ENCODE measurements at regions not wholly inside any gene's neighbourhood (a gene's known extent, or its start where the extent isn't known, plus 50 kb on each side); places are given as distances from the start of the nearest gene placed in this dataset.
"Not testable (repeated sequence)": the region's sequence is repeated elsewhere in the genome, so short reads cannot be mapped to it uniquely, and the experiment has no call there.

DNA sequence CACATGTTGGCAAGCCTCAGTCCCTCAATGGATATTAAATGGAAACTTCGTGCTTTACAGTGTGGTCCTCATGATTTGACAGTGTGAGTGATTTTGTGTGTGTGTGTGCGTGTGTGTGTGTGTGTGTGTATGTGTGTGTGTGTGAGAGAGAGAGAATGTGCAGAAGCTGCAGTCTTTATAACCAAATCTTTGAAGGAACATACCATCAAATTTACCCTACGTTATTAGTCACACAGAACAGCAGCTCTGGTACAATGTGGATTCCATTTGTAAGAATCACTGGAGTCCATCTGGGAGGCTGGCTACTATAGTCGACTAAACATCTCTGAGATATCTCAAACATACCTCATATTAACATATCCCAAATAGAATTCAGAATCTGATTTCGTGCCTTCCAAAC, 928.0 kb upstream of the POT1 start:
- FAIRE-seq (no peak), DNase-seq (ENCODE audit: insufficient read length, low spot score) (no peak)

DNA sequence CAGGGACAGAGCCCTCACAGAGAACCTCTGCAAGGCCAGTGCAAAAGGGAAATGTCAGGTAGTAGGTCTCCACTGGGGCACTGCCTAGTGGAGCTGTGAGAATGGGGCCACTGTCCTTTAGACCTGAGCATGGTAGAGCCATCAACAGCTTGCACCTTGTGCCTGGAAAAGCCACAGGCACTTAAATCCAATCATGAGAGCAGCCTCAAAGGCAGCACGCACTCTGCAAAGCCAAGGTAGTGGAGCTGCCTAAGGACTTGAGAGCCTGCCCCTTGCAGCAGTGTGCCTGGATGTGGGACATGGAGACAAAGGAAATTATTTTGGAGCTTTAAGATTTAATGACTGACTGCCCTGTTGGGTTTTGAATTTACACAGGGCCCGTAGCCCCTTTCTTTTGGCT, 918.5 kb upstream of the POT1 start:
- DNase-seq (ENCODE audit: insufficient read length, low spot score) (no peak), FAIRE-seq (no peak)

GRCh38 chr7:125847692-125848091, 918.1 kb upstream of the POT1 start:
- no peak for FAIRE-seq
- no peak for DNase-seq (ENCODE audit: insufficient read length, low spot score)

DNA sequence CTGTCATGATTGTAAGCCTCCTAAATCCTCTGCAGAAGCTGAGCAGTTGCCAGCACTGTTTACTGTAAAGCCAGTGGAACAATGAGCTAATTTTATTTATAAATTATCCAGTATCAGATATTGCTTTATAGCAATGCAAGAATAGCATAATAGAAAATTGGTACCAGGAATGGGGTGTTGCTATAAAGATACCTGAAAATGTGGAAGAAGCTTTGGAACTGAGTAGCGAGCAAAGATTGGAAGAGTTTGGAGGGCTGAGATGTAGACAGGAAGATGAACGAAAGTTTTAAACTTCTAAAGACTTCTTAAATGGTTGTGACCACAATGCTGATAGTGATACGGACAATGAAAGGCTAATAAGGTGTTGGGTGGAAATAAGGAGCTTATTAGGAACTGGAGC, 917.4 kb upstream of the POT1 start:
- FAIRE-seq (no peak), DNase-seq (ENCODE audit: insufficient read length, low spot score) (no peak)

DNA sequence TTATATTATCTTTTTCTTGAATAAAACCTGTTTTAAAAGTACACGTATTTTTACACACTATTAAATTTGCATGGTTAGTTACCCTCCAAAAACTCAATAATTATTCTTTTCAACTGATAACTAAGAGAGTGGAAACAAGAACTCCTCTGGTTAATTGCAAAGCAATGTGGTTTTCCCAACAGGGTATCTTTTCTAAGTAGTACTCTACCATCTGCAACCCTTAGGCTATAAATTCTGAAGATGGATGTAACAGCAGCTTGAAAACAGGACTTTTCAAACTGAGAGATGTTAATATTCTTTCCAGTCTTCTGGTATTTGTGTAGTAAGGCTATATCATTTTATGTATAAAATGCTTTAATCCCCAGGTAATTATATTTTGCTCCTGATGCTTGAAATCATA, 916.1 kb upstream of the POT1 start:
- no peak for DNase-seq (ENCODE audit: insufficient read length, low spot score)
- no peak for FAIRE-seq

GRCh38 chr7:125834421-125834820, 904.8 kb upstream of the POT1 start:
- DNase-seq (ENCODE audit: insufficient read length, low spot score), result no peak
- no peak for FAIRE-seq

DNA sequence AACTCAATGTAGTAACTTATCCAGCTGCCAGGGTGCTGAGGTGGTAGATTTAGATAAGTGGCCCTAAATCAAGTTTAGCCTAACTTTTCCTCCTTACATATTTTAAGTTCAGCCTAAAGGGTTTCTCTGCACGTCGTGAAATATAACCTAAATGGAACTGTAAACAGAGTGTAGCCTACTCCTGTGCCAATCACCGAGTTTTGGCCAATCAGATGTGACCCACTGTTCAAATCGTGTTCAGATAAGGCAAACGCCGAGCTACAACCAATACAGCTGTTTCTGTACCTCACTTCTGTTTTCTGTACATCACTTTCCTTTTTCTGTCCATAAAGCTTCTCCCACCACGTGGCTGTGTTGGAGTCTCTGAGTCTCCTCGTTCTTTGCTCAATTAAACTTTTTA, 904.2 kb upstream of the POT1 start:
- FAIRE-seq (no peak), DNase-seq (ENCODE audit: insufficient read length, low spot score) (no peak)

DNA sequence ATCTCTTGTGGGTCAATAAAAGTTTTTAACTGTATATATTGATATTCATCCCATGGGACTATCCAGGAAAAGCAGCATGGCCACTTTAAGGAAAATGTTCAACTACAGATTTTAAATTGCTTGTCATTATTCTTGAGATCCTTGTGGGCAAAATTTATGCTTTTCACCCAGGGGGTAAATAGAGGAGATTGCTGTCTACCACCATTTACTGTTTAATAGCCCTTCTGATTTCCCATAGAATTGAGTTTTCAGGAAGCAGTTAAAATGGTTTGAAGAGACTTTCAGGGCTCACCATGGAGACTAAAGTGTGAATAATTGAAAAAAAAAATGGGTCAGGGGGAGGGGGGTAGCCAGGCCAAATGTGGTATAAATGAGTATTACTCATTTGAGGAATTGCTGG, 901.1 kb upstream of the POT1 start:
- DNase-seq (ENCODE audit: insufficient read length, low spot score), result no peak

DNA sequence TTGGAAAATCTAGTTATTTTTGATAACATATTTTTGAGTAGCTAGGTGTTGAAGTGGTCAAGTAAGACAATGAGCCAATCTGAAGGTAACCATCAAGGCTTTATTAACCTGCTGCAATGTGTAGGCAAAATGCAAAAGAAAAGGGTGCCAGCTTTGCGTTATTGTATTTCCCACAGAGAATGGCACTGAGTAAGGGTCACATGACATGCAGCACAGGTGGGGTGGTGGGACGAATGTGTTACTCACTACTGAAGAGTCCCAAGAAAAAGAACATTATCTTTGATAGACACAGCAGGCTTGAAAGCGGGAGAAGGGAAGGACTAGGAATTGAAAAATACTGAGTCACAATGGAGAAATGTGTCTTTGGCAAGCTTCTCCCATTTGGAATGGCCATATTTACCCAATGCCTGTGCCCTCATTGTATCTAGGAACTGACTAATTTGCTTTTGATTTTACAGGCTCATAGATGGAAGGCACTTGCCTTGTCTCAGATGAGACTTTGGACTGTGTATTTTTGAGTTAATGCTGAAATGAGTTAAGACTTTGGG, 898.6 kb upstream of the POT1 start:
- FAIRE-seq, result no peak
- DNase-seq (ENCODE audit: insufficient read length, low spot score), result no peak

More for the DNA sequence above, 901.1 kb upstream of the POT1 start:
- no peak for FAIRE-seq

DNA sequence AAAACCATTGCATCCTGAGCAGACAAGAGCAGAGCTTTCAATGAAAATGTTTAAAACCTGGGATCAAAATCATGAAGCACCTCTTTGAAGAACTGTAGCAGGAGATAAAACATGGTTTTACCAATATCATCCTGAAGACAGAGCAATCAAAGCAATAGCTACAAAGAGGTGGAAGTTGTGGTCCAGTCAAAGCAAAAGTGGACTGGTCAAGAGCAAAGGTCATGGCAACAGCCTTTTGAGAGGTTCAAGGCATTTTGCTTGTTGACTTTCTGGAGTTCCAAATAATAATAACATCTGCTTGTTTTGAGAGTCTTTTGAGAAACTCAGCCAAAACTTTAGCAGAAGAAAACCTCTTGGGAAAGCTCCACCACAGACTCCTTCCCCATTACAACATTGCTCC, 893.9 kb upstream of the POT1 start:
- FAIRE-seq (no peak), DNase-seq (ENCODE audit: insufficient read length, low spot score) (no peak)

DNA sequence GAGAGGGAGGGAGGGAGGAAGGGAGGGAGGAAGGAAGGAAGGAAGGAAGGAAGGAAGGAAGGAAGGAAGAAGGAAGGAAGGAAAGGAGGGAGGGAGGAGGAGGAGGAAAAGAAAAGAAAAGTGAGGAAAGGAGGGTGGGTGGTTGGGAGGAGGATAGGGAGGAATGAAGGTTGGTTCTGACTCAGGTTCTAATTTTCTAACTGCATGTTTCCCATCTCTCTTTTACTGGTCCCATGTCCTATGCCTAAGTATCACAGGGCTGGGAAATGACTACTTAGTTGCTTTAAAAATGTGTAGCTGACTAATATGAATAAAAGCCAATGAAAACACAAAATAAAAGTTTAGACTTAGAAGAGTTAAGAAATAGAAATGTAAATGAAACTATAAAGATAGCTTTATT, 890.9 kb upstream of the POT1 start:
- no peak for DNase-seq (ENCODE audit: insufficient read length, low spot score)
- FAIRE-seq, result no peak

- DNase-seq (ENCODE audit: insufficient read length, low spot score) (no peak), FAIRE-seq (no peak)
Observed at GRCh38 chr7:125814100-125814499, 884.5 kb upstream of the POT1 start.

- DNase-seq (ENCODE audit: insufficient read length, low spot score); FAIRE-seq: not testable (repeated sequence)
Observed at GRCh38 chr7:125806491-125806890, 876.9 kb upstream of the POT1 start.

DNA sequence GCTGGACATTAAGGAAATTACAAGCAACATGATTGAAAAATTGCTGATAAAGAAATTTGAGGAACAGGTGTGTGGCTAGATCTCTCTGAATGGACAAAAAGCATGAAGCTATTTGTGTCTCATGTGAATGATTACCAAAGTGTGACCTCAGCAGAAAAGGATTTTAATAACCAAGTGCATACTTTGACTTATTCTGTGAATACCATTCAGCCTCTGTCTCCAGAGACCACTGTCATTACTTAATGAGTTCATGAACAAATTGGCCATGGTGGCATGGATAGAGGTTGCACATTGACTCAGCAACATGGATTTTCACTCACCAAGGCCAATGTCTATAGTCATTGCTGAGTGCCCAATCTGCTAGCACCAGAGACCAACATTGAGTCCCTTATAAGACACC, 874.6 kb upstream of the POT1 start:
- FAIRE-seq (no peak), DNase-seq (ENCODE audit: insufficient read length, low spot score) (no peak)

GRCh38 chr7:125780153-125780552, 850.5 kb upstream of the POT1 start:
- no peak for DNase-seq (ENCODE audit: insufficient read length, low spot score)
- no peak for FAIRE-seq

GRCh38 chr7:125775317-125775716, 845.7 kb upstream of the POT1 start:
- DNase-seq (ENCODE audit: insufficient read length, low spot score), result no peak
- FAIRE-seq, result no peak

- no peak for DNase-seq (ENCODE audit: insufficient read length, low spot score)
- no peak for FAIRE-seq
Observed at GRCh38 chr7:125773113-125773785, 843.6 kb upstream of the POT1 start.

GRCh38 chr7:125747966-125748365, 818.3 kb upstream of the POT1 start:
- no peak for DNase-seq (ENCODE audit: insufficient read length, low spot score)
- FAIRE-seq, result no peak

- FAIRE-seq (no peak), DNase-seq (ENCODE audit: insufficient read length, low spot score) (no peak)
Observed at GRCh38 chr7:125746510-125746909, 816.9 kb upstream of the POT1 start.

- FAIRE-seq (no peak), DNase-seq (ENCODE audit: insufficient read length, low spot score) (no peak)
Observed at GRCh38 chr7:125727215-125727614, 797.6 kb upstream of the POT1 start.

DNA sequence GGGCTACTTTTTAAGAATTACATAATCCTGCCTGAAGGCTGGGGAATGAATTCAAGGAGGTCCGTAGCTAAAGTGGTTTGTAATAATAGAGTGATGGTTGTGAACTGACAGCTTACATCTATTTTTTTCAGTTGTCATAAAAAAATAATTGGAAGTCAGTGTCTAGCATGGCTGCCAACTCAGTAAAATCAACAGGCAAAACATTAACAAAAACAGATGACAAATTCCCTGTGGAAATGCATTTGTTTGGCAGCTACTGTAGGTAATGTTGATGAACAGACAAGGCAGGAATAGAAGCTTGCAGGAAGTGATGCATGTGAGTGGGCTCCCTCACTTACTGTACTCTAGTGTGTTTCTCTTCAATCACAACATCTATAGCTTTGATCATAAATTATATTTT, 766.0 kb upstream of the POT1 start:
- FAIRE-seq (no peak), DNase-seq (ENCODE audit: insufficient read length, low spot score) (no peak)

- no peak for DNase-seq (ENCODE audit: insufficient read length, low spot score)
- FAIRE-seq, result no peak
Observed at GRCh38 chr7:125683156-125683555, 753.5 kb upstream of the POT1 start.

GRCh38 chr7:125681508-125681907, 751.9 kb upstream of the POT1 start:
- FAIRE-seq, result no peak

More at GRCh38 chr7:125681508-125681907, 751.9 kb upstream of the POT1 start:
- no peak for DNase-seq (ENCODE audit: insufficient read length, low spot score)
